Upper lobe of left lung (tissue), 4 donors: ENCODE measurements at regions not wholly inside any gene's neighbourhood (a gene's known extent, or its start where the extent isn't known, plus 50 kb on each side); places are given as distances from the start of the nearest gene placed in this dataset.

ENCODE experiments used
- CTCF ChIP-seq, 6 experiments: fragments of 450-650 bp in 4 of 6; fragments of 200-600 bp in 2 of 6; sonication (generic) in 2 of 6; IDR thresholded peaks; one replicate each; pipeline ENCODE4 v1.5.1; 2016 to 2019; ENCODE audit warnings: antibody characterized with exemption in 6 of 6
- POLR2A ChIP-seq, 4 donors: fragments of 450-650 bp; IDR thresholded peaks; one replicate each; pipeline ENCODE4 v1.5.1; 2016 to 2017; ENCODE audit warnings: antibody characterized with exemption in 4 of 4, mild to moderate bottlenecking in 2 of 4
- POLR2AphosphoS5 ChIP-seq, 2 donors: sonication (generic); formaldehyde crosslinking; IDR thresholded peaks; one replicate each; pipeline ENCODE4 v1.5.1; 2017; ENCODE audit warnings: antibody characterized with exemption in 2 of 2

GRCh38 chr3:146350852-146351251, 99.9 kb upstream of the PLSCR4 start:
- TF ChIP-seq CTCF (IDR thresholded peaks at IDR 0.05) (no peak), POLR2AphosphoS5 (IDR thresholded peaks at IDR 0.05) (no peak), POLR2A (IDR thresholded peaks at IDR 0.05) (no peak)
